Suppressor macrophage treated with lipopolysaccharide for 1 hour (primary cell): ENCODE measurements at regions not wholly inside any gene's neighbourhood (a gene's known extent, or its start where the extent isn't known, plus 50 kb on each side); places are given as distances from the start of the nearest gene placed in this dataset.
A peak's percentile ranks its signal among the peaks of the same experiment; 100 is the strongest.
"Not testable (repeated sequence)": the region's sequence is repeated elsewhere in the genome, so short reads cannot be mapped to it uniquely, and the experiment has no call there.

ENCODE experiments used
- DNase-seq, 3 donors: peaks; one replicate each; pipeline ENCODE4 v3.0.0-alpha.2; 2020 to 2022

DNA sequence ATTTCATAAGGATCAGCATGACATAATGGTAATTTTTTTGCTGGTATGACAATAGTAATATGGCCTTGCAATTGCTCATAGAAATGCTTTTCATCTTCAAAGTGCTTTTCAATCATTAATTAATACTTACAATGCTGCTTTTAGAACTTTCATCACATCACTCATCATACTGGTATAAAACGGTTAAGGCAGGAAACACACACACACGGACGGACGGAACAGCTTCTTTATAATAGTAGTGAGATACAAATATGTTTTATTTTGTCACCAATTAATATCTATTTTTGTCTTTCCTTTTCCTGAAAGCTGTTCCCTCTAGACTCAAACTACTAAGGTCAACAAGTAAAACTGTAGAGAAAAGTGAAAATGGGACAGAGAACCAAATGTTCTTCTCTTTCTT is 353.9 kb upstream of the PKN2 start:
- DNase-seq: no peak

DNA sequence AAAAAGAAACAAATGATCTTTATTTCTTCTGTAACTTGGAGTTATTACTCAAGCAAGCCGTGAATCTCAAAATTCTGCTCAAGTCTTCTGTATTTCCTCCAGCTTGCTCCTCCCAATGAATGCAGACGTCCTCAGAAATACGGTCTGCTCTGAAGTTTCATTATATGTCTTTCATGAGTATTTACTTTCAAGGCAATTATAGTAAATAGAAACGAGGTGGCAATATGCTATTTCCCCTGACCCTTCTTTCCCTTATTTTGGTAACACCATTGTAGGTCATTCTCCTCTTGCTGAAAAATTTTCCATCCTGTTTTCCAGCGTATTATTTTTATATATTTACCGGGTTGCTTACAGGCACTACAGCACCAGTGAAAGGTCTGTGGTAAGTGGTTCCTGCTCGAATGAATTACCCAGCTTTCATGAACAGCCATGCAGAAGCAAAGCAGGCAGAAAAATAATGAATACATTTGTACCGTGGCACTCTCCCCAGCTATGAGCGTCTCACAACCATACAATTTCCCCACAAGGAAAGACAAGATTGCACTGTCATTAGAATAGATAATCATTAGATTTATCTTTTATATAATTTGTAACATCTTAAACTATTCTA is 350.9 kb upstream of the PKN2 start:
- no peak for DNase-seq

DNA sequence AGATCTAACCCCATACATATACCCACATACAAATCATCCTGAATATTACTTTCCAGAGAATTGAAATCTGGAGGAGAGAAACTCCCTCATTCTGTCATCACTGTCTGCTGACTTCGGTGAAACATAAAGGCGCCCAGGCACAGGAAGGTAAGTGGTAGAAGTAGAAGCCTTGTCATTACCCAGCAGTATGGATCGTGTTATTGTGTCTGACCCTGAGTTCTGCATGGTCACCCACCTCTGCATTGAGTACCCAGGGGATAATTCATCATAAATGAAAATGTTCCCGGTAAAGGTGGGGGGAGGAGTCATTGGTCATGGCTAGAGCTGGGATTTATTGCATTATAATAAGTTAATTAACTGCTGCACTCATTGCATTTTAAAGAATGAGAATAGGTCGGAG is 342.6 kb upstream of the PKN2 start:
- no peak for DNase-seq

DNA sequence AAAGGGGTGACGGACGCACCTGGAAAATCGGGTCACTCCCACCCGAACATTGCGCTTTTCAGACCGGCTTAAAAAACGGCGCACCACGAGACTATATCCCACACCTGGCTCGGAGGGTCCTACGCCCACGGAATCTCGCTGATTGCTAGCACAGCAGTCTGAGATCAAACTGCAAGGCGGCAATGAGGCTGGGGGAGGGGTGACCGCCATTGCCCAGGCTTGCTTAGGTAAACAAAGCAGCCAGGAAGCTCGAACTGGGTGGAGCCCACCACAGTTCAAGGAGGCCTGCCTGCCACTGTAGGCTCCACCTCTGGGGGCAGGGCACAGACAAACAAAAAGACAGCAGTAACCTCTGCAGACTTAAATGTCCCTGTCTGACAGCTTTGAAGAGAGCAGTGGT is 342.0 kb upstream of the PKN2 start:
- not testable (repeated sequence) for DNase-seq

DNA sequence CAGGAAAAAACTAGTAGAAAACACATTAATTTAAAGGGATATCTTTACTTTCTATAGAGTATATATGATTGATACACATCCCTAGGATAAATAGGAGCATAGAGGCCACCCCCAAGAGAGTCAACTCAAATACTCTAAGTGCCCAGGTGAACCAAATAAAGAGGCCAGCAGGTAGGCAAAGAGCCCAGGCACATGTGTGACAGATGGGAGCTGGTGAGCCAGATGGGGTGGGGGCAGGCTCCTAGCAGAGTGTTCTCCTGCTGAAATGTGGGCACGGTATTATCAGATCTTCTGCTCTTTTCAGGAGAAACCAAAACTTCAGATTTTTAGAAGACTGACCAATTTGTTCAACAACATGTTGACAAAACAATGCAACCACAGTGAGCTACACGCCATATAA is 333.4 kb upstream of the PKN2 start:
- DNase-seq: no peak

DNA sequence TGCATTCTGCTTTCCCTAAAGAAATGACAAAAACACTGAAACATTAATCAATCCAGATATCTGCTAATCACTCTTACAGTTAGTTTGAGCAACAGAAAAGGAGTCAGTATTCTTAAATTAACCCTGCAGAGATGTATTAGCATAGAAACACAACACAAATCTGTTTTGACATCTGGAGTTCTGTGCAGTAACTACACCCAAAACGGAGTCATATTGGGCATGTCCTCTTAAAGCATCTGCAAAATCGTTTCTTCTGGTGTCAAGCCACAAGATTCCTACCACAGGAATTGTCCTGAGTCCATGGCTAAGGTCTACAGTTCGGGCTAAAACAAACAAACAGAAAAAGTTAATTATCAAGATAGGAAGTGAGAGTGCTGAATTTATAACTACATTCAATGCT is 332.1 kb upstream of the PKN2 start:
- no peak for DNase-seq

DNA sequence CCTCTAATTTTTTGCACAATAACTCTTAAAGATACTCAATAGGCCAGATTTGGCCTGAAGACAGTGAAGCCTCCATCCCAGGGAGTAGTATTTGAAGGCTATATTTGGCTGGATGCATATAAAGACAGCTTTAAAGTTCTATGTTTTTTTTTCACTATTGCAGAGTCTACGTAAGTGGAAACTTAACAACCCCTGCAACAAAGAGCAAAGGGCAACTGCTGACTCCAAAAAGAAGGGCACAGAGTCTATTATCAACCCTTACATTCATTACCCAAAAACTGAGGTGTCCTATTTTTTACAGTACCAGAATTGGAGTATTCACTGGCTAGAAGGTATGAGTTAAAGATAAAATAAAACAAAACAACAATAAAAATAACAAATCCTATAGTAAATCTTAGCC is 329.8 kb upstream of the PKN2 start:
- no peak for DNase-seq

DNA sequence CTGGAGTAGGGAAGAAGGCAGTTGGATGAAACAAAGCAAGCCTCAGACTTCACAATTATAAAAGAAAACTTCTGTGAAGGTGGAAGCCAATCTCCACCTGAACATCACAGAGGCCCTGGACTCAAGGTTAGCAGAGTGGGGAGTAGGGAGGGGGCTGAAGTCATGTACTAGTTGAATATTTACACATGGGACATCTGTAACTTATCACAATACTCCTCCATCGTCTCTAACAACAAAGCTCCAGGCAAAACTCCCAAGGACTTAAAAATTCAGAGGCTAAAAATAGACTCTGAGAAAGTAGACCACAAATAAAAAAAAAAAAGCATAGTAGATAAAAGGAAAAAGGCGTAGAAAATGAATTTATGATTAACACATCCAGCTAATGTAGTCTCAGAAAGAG is 326.3 kb upstream of the PKN2 start:
- DNase-seq: no peak

DNA sequence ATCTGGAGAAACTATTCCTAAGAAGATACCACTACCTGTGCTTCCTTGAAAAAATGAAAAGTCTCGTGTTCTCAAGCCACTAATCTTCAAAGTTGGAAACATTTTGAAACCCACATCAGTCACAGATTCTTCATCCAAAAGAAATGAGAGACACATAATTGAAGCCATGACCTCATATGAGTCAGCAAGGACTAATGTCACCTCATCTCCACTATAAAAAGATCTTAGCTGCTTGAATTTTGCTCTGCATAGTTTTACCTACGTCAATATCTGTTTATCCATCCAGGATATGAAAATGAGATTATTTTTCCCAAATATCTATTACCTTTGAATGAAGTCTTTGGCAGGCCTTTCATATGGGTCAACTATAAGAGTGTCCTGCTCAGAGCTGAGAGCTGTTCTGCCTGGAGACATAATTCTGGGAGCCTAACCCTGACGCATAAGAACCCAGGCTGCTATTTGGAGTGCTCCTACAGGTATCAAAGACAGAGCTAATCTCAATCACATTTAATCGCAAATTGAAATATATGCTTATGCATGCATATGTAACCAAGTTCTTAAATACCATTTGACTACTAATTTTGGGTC is 312.5 kb upstream of the PKN2 start:
- DNase-seq: no peak

DNA sequence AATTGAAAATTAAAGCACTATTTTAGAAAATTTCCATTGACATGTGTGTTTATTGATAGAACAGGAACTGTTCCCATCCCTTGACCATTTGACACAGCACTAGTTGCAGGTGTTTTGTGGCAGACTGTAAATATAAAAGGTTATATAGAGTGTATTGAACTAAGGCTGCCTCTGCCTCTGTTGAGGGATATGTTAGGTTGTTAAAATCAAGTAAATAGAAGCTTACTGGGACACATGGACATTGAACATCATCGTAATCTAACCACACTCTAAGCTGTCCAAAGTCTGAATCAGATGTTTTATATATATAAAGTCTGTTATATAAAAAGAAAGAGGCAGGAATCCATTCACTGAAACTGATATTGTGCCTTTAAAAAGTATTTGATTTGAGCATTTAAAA is 308.1 kb upstream of the PKN2 start:
- no peak for DNase-seq

DNA sequence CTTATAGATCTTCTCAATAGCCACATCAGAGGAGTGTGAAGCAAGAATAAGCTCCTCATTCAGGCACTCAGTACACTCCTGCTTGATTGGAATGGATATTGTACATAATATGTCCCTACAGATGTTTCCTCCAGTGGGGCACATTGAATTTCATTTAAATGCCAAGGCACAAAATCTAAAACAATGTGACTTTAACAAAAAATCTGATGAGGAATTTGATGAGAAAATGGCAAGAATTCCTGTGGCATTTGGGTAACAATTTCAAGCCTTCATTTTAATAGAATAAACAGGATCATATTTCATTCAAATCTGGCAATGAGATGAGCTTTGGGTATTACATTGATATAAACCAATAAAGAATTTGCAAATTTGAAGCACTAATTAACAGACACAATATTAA is 307.7 kb upstream of the PKN2 start:
- DNase-seq: no peak

DNA sequence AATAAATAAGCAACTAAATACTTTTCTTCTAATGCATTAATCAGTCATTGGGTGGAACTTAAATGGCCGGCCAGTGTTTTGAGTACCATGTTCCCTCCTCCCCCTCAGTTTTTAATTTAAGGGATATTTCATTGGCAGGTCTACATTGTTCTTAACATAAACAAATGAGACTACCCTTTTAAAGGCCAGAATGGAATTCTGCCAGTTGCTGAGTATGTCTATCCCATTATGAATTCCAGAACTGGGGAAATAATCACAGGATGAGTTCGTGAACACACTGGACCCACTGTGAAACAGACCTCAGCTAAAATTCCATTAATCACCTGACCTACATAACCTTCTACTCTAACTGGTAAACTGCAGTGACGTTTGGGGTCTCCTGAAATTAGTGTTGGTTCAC is 305.5 kb upstream of the PKN2 start:
- no peak for DNase-seq

DNA sequence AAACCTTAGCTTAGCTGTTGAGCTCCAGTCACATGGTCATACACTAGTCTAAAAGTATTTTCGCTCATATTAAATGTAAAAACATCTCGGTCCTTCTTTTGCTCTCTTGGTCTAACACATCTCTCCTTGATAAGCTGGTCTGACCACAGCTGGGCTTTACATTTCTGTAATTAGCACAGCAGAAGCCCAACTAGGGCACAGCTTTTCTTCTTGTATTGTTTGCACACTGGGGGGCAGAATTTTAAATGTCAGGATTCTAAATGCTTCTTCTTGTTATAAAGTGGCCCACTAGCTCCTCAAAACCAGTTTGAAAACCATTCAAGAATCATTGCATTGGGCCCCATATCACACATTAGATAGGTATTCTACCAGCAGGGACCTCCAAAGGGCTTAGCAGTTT is 289.1 kb upstream of the PKN2 start:
- DNase-seq: no peak

DNA sequence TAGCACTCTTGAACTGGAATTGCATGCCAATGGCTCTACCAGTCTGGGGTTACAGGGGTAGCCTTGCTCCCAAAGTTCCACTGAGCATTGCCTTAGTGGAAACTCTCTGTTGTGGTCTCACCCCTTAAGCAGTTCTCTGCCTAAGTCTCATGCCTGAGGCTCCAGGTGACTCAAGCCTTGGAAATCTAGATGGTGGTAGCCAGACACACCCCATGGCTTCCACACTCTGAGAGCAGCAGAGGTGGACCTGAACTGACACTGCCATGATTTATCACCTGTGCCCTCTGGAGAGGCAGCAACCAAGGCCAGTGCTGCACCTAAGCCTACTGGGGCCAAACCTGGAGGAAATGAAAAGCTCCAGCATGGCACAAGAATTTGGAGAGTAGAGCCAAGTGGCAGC is 285.7 kb upstream of the PKN2 start:
- DNase-seq: no peak

DNA sequence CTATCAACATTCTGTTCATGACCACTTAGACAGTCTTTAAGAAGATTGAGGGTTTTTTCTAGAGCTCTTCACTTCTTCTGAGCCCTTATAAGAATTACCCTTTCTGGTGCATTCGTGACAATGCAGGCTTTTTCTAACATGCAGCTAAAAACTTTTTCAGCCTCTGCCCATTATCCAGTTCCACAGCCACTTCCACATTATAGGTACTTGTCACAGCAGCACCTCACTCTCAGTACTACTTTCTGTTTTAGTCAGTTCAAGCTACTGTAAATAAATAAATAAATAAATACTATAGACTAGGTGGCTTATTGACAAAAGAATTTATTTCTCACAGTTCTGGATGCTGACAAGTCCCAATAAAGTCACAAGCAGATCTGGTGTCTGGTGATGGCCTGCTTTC is 284.4 kb upstream of the PKN2 start:
- no peak for DNase-seq

DNA sequence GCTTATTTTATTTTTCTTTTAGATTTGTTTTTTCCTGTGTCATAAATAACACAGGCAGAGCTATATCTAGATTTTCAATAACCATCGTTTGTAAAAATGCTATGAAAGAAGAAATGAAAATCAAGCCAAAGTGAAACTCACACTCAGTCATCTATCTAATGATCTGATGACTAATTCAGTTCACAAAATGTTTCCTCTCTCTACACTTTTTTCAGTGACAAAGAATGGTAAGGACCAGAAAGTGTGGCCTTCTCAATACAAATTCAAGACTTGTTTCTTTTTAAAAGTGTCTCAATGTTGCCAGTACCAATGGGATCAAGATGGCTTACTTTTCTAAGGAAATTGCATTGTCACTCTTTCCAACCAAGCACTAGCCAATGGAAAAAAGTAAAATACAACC is 282.8 kb upstream of the PKN2 start:
- no peak for DNase-seq

DNA sequence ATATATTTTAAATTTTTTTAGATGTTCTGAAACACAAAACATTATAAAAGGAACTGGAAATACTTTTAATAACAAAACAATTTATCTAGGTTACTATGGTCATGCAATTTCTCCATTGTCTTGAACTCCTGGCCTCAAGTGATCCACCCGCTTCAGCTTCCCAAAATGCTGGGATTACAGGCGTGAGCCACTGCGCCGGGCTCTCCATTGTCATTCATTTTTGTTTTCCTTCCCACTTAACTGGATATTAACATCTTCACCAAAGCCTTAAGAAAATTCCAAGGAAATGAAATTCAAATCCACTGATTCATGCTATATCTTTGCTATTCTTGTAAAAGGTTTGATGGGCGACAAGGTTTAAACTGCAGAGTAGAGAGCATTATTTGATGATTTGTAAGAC is 279.5 kb upstream of the PKN2 start:
- no peak for DNase-seq

DNA sequence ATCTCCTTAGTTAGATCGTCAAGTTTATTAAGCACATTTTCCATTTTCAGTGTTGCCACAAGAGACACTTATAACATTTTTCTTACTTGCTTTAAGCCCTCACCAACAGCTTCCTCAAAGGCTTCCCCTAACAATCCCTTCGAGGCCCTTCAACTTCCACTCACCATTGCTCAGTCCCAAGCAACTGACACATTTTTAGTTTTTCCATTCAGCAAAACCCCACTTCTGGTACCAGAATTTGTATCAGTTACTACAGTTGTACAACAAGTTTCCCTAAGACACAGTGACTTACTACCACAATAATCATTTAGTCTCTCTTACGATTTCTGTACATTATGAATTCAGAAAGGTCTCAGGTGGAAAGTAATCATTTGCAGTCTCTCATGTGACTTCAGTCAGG is 276.8 kb upstream of the PKN2 start:
- no peak for DNase-seq

DNA sequence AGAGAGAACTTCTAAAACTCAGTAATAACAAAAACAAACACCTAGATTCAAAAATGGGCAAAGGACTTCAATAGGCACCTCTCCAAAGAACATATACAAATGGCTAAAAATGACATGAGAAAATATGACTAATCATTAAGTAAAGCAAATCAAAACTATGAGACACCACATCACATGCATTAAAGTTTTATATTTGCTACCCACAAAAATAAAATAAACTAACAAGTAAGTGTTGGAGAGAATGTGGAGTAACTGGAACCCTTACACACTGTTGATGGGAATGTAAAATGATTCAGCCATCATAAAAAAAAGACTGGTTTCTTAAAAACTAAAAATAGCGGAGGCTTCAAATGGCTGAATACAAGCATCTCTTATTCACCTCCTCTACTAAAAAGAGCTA is 262.1 kb upstream of the PKN2 start:
- DNase-seq: no peak

DNA sequence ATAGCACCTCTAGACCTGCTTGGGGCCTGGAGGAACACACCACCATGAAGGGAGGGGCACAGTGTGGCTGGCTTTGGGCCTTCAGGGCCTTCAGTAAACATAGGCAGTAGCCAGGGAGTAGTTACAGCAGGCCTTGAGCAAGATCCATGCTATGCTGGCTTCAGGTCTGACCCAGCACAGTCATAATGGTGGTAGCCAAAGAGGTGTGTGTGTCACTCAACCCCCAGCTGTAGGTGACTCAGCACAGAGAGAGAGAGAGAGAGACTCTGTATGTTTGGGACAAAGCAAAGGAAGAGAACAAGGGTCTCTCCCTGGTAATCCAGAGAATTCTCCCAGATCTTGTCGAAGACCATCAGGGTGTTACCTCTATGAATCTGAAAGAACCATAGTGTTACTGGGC is 250.5 kb upstream of the PKN2 start:
- no peak for DNase-seq

DNA sequence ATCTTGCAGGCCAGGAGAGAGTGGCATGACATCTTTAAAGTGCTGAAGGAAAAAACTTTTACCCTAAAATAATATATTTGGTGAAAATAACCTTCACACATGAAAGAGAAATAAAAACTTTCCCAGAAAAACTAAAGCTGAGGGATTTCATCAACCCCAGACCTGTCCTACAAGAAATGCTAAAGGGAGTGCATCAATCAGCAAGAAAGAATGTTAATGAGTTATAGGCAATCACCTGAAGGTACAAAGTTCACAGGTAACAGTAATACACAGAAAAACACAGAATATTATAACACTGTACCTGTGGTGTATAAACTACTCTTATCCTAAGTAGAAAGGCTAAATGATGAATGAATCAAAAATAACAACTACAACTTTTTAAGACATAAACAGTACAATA is 249.2 kb upstream of the PKN2 start:
- no peak for DNase-seq

DNA sequence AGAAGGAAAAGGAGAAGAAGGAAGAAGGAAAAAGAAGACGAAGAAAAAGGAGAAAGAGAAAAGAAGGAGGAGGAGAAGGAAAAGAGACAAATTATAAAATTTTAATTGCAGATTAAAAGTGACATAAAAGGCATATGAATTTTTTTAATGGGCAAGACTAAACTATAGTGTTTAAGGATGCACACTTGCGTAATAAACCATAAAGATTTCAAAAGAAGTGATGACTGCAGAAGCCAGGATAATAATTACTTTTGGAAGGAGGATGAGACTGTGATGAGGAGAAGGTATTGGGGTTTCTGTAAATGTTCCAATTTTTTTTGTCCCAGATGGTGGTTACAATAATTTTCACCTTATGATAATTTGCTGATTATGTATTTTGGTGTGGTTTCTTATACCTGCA is 243.1 kb upstream of the PKN2 start:
- DNase-seq: peak in 1 of 3 donors; percentile 10

DNA sequence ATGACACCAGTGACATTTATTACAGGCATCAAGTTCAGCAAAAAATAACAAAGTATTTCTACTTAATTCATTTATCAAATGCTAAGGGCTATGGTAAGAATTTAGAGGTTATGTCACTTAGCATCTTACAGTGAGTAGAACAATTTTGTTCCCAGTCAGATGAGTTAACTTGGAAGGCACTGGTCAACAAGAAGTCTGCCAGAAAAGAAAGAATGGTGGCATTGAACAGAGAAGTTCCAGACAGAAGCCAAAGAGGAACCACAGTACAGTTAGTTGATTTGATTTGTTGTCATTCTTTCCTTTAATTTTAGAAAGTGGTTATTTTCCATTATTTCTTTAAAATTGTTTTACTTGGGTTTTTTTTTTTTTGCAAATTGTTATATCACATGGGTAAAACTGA is 232.2 kb upstream of the PKN2 start:
- DNase-seq: no peak

DNA sequence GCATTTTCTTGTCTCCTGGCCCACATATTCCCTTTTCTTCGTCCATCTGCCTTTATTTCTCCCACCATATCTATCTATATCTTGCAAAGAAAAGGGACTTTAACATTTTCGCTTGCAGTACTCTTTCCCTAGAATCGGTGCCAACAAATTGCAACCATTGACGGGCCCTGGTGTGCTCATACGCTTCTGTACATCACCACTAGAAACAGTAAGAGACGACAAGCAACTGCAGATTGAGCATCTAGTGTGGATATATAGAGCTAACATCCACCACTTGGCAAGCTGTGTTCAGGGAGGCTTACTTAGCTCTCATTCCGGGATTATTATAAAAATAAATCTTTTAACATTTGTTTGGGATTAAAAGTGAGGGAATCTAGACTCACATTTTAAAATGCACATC is 230.8 kb upstream of the PKN2 start:
- no peak for DNase-seq

DNA sequence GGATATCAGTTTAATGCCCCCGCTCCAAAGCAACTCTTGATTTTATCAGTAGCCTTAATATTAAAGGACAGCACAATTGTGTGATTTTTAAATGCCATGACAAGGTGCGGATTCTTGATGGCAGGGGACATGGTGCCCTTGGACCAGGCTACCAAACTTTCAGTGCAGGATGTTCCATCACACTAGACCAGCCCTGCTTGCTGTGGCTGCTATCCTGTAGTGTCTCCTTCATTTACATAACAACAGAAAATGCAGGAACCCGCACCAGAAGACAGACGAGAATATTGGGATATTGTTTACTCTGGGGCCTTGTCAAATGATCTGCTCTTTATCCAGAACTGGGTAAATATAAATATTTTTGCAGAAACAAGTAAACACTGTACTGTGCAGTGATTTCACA is 229.3 kb upstream of the PKN2 start:
- DNase-seq: no peak
